Stomach (tissue), 8 donors: ENCODE measurements at regions not wholly inside any gene's neighbourhood (a gene's known extent, or its start where the extent isn't known, plus 50 kb on each side); places are given as distances from the start of the nearest gene placed in this dataset.

ENCODE experiments used
- DNase-seq, 2 donors: peaks; one replicate each; pipeline versions ENCODE4 v3.0.0 to v3.0.0-alpha.2; 2013 to 2019
- H3K27ac ChIP-seq, 5 donors: fragments of 200-600 bp in 4 of 5; sonication (generic) in 4 of 5; one replicate each; pipeline ENCODE4 v1.5.1; 2013 to 2019; ENCODE audit warnings: mild to moderate bottlenecking in 1 of 5, moderate library complexity in 1 of 5
- H3K27me3 ChIP-seq, 3 donors: fragments of 200-600 bp; sonication (generic); one replicate each; pipeline ENCODE4 v1.5.1; 2017 to 2019; ENCODE audit warnings: mixed run types in 1 of 3
- H3K36me3 ChIP-seq, 4 donors: fragments of 200-600 bp; sonication (generic); 1 replicate in 3 of 4; 2 replicates in 1 of 4; pipeline ENCODE4 v1.5.1; 2016 to 2019
- H3K4me1 ChIP-seq, 4 donors: fragments of 200-600 bp; sonication (generic); one replicate each; pipeline ENCODE4 v1.5.1; 2016 to 2019
- H3K4me3 ChIP-seq, 4 donors: fragments of 200-600 bp; sonication (generic) in 3 of 4; one replicate each; pipeline ENCODE4 v1.5.1; 2016 to 2019; ENCODE audit warnings: mild to moderate bottlenecking in 1 of 4
- H3K9me3 ChIP-seq, 4 donors: fragments of 200-600 bp; sonication (generic); one replicate each; pipeline ENCODE4 v1.5.1; 2016 to 2019
- EP300 ChIP-seq: sonication (generic); formaldehyde crosslinking; IDR thresholded peaks from one replicate; pipeline ENCODE4 v1.6.1; 2017; ENCODE audit warnings: antibody characterized with exemption
- POLR2A ChIP-seq, 4 donors: fragments of 450-650 bp; IDR thresholded peaks; one replicate each; pipeline ENCODE4 v1.6.1; 2016; ENCODE audit warnings: antibody characterized with exemption in 4 of 4, control low read depth in 2 of 4, mild to moderate bottlenecking in 1 of 4, moderate library complexity in 1 of 4
- POLR2AphosphoS5 ChIP-seq, 3 donors: sonication (generic); formaldehyde crosslinking; IDR thresholded peaks; one replicate each; pipeline ENCODE4 v1.6.1; 2016; ENCODE audit warnings: antibody characterized with exemption in 3 of 3
- WGBS, 5 donors: extraction: QIAGEN DNeasy Blood & Tissue Kit in 3 of 5; methylation state at CpG; one replicate each; pipeline versions ENCODE4 v1.1.5 to v1.1.7; 2013 to 2018; 5-methylcytosine and 5-hydroxymethylcytosine counted together
- intact Hi-C: fragments of 100-400 bp; cut with DNase I; formaldehyde crosslinking; loops from one replicate; pipeline ENCODE4 v1.15.1; 2023; ENCODE audit warnings: low total_unique reads
- TF ChIP-seq, protein P1 (sequence below), 7 experiments: fragments of 450-650 bp in 4 of 7; fragments of 200-600 bp in 3 of 7; sonication (generic) in 3 of 7; IDR thresholded peaks; one replicate each; pipeline ENCODE4 v1.5.1; 2016 to 2019; ENCODE audit warnings: antibody characterized with exemption in 7 of 7, control low read depth in 2 of 7, mild to moderate bottlenecking in 1 of 7
- donor health status: healthy with polysubstance abuse.
- donor health status: Bipolar disorder and iron deficiency.
- donor health status: healthy.

DNA sequence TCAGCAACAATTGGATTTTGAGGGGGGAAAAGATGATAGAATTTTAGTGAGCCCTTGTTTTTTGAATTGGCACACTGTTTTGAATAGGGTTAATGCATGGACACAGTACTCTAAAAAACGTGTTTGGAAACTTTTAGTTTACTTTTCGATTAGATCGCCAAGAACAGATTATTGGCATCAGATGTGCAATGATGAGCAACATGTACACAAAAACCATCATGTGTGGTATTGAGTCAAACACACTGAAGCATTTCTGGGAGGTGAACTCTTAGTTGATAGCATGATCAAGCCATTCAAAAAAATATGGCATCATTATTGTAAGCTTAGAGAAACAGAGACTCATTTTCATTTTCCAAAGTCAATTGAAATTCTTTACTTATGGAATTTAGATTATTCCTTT, 329.2 kb downstream of the ADAMTS20 start:
- H3K4me3 ChIP-seq, result no peak overlapping the region
- H3K36me3 ChIP-seq, result no peaks in the 10 kb centered on the region
- no peaks in the 10 kb centered on the region for H3K27me3 ChIP-seq
- no peak overlapping the region for H3K27ac ChIP-seq
- no peak for DNase-seq
- intact Hi-C loops, result no loop called here
- H3K4me1 ChIP-seq, result no peaks in the 10 kb centered on the region
- TF ChIP-seq, protein P1, sequence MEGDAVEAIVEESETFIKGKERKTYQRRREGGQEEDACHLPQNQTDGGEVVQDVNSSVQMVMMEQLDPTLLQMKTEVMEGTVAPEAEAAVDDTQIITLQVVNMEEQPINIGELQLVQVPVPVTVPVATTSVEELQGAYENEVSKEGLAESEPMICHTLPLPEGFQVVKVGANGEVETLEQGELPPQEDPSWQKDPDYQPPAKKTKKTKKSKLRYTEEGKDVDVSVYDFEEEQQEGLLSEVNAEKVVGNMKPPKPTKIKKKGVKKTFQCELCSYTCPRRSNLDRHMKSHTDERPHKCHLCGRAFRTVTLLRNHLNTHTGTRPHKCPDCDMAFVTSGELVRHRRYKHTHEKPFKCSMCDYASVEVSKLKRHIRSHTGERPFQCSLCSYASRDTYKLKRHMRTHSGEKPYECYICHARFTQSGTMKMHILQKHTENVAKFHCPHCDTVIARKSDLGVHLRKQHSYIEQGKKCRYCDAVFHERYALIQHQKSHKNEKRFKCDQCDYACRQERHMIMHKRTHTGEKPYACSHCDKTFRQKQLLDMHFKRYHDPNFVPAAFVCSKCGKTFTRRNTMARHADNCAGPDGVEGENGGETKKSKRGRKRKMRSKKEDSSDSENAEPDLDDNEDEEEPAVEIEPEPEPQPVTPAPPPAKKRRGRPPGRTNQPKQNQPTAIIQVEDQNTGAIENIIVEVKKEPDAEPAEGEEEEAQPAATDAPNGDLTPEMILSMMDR (IDR thresholded peaks at IDR 0.05), result no peak
- TF ChIP-seq EP300 (no peak), POLR2A (IDR thresholded peaks at IDR 0.05) (no peak), POLR2AphosphoS5 (IDR thresholded peaks at IDR 0.05) (no peak)
- whole genome bisulfite sequencing, 5 donors, result 59 to 68% (median 66%) methylated on average over 3 of the region's 3 CpGs
- H3K9me3 ChIP-seq, result no peaks in the 10 kb centered on the region

DNA sequence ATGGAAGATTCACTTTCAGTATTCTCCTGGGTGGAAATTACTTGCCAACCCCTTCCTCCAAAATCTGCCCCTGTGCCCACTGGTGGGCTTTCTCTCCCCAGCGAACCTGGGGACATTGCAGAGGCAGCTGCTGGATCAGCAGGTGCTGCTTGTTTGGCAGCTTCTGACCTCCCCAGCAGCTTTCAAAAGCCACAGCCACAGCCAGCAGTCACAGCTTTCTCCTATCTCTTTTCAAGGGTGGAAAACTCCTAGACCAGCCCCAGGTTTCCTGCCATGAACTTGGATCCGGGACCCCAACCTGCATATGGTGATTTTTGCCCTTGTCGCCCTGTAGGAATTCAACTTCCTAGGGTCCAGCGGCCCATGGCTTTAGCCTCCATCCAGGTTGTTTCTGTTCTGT, 330.8 kb downstream of the ADAMTS20 start:
- DNase-seq, result no peak
- intact Hi-C loops, result no loop called here

DNA sequence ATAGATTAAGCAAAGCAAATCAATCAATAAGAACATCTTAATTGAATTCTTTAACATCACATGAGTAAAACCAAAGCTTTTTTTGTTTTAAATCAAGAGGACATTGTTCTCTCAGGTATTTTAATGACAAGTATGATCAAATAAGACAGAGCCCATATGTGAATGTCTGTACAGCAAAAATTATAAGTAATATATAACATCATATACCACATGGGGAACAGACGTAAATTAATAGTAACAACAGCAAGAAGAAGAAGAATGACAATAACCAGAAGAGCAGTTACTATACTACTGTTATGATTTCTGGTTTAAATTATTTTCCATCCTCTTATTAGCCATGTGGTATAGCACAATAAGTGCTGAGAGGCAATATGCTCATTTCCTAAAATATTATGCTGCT, 335.5 kb downstream of the ADAMTS20 start:
- intact Hi-C loops, result no loop called here
- DNase-seq, result no peak
- WGBS, 5 donors, result 93 to 100% (median 95%) methylated on average over 1 of the region's 1 CpG
- H3K36me3 ChIP-seq, result no peaks in the 10 kb centered on the region
- H3K9me3 ChIP-seq, result no peaks in the 10 kb centered on the region
- H3K4me3 ChIP-seq, result no peak overlapping the region
- no peaks in the 10 kb centered on the region for H3K4me1 ChIP-seq
- TF ChIP-seq POLR2A (IDR thresholded peaks at IDR 0.05) (no peak), POLR2AphosphoS5 (IDR thresholded peaks at IDR 0.05) (no peak), EP300 (no peak)
- TF ChIP-seq, protein P1 (IDR thresholded peaks at IDR 0.05), result no peak
- no peak overlapping the region for H3K27ac ChIP-seq
- no peaks in the 10 kb centered on the region for H3K27me3 ChIP-seq

More for the DNA sequence above, 330.8 kb downstream of the ADAMTS20 start:
- Histone ChIP-seq H3K27me3 (no peaks in the 10 kb centered on the region), H3K27ac (no peak overlapping the region), H3K36me3 (no peaks in the 10 kb centered on the region), H3K9me3 (no peaks in the 10 kb centered on the region), H3K4me1 (no peaks in the 10 kb centered on the region), H3K4me3 (no peak overlapping the region)
- 80 to 88% (median 83%) methylated on average over 4 of the region's 4 CpGs for WGBS, 5 donors
- TF ChIP-seq POLR2AphosphoS5 (IDR thresholded peaks at IDR 0.05) (no peak), EP300 (no peak), POLR2A (IDR thresholded peaks at IDR 0.05) (no peak)
- TF ChIP-seq, protein P1 (IDR thresholded peaks at IDR 0.05), result no peak

DNA sequence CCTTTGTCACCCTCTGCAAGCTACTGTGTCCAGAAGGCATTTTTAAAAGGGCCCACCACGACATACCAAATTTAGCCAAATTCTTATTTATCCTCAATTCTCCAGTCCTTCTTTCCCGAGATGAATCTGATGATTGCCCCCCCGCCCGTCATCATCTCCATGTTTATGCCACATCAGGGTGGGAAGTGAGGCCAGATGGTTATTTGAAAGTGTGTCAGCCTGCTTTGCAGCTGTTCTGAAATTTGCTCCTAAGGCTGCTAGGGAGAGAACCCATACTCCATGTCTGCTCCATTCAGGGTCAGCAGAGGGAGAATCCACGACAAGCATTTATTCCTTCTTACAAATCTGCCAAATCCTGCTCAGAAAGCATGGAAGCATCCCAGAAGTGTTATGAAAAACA, 337.8 kb downstream of the ADAMTS20 start:
- no peaks in the 10 kb centered on the region for H3K27me3 ChIP-seq
- intact Hi-C loops, result no loop called here
- DNase-seq, result no peak
- H3K27ac ChIP-seq, result no peak overlapping the region
- no peaks in the 10 kb centered on the region for H3K4me1 ChIP-seq
- H3K36me3 ChIP-seq, result no peaks in the 10 kb centered on the region
- TF ChIP-seq POLR2AphosphoS5 (IDR thresholded peaks at IDR 0.05), result no peak
- no peak for TF ChIP-seq POLR2A (IDR thresholded peaks at IDR 0.05)
- TF ChIP-seq EP300, result no peak
- TF ChIP-seq, protein P1 (IDR thresholded peaks at IDR 0.05), result no peak
- H3K9me3 ChIP-seq, result no peaks in the 10 kb centered on the region
- H3K4me3 ChIP-seq, result no peak overlapping the region
- WGBS, 5 donors, result 80 to 90% (median 85%) methylated on average over 5 of the region's 5 CpGs
